ENCODE measurements at regions not wholly inside any gene's neighbourhood (a gene's known extent, or its start where the extent isn't known, plus 50 kb on each side); places are given as distances from the start of the nearest gene placed in this dataset.

GRCh38 chr17:33401249-33401648 lies 108.2 kb upstream of the ASIC2 start:
- TF ChIP-seq CTCF (conservative IDR thresholded peaks at IDR 0.05; ENCODE audit: low read depth, low read length) (no peak), POLR2A (IDR thresholded peaks at IDR 0.05; ENCODE audit: low read depth, low read length) (no peak), MAFK (IDR thresholded peaks at IDR 0.05; ENCODE audit: low read depth, low read length) (no peak), RCOR1 (IDR thresholded peaks at IDR 0.05; ENCODE audit: insufficient replicate concordance, low read length) (no peak), FOS (IDR thresholded peaks at IDR 0.05; ENCODE audit: low read depth, low read length) (no peak), CEBPB (IDR thresholded peaks at IDR 0.05; ENCODE audit: low read depth, low read length) (no peak), MXI1 (IDR thresholded peaks at IDR 0.05; ENCODE audit: borderline replicate concordance, low read depth, low read length) (no peak)

All from IMR-90 (cell line).